H1 (cell line): ENCODE measurements at regions not wholly inside any gene's neighbourhood (a gene's known extent, or its start where the extent isn't known, plus 50 kb on each side); places are given as distances from the start of the nearest gene placed in this dataset.

ENCODE experiments used
- CTCF ChIA-PET: fragments of 300-600 bp; sonication (Branson Sonifier 250); formaldehyde crosslinking; loops from one replicate; lab custom pipeline; 2021; ENCODE audit not compliant: partially characterized antibody; lab: Charles Lee
- POLR2A ChIA-PET: fragments of 300-600 bp; sonication (Branson Sonifier 250); formaldehyde crosslinking; loops from one replicate; lab custom pipeline; 2021; ENCODE audit warnings: inconsistent platforms; ENCODE audit not compliant: partially characterized antibody; lab: Charles Lee
- DNase-seq, 2 experiments: peaks; one replicate each; pipeline versions ENCODE4 v3.0.0 to v3.0.0-alpha.2; 2010 to 2022; ENCODE audit warnings: low spot score in 2 of 2, low read depth in 1 of 2, mixed read lengths in 1 of 2
- FAIRE-seq: peaks from 2 replicates; lab custom pipeline; 2011; peaks lifted over from hg19 to GRCh38; lab: Jason Lieb, UNC
- H2AFZ ChIP-seq: 2 replicates; pipeline ENCODE4 v1.8.1; 2012; ENCODE audit warnings: low read length, inconsistent platforms
- H2AK5ac ChIP-seq: 2 replicates; pipeline ENCODE4 v1.6.1; 2013; ENCODE audit warnings: low read depth, low read length
- H2BK120ac ChIP-seq: replicated peaks from 2 replicates; pipeline ENCODE3; 2013; ENCODE audit warnings: low read depth, low read length, inconsistent platforms
- H2BK12ac ChIP-seq: 2 replicates; pipeline ENCODE4 v1.6.1; 2013; ENCODE audit warnings: low read depth, low read length
- H2BK15ac ChIP-seq: 2 replicates; pipeline ENCODE4 v1.6.1; 2013; ENCODE audit warnings: low read length
- H2BK20ac ChIP-seq: 2 replicates; pipeline ENCODE4 v1.6.1; 2013; ENCODE audit warnings: low read length
- H2BK5ac ChIP-seq: 2 replicates; pipeline ENCODE4 v1.6.1; 2013; ENCODE audit warnings: low read depth, low read length
- H3K14ac ChIP-seq: 2 replicates; pipeline ENCODE4 v1.6.1; 2013; ENCODE audit warnings: inconsistent platforms; ENCODE audit not compliant: insufficient read length
- H3K18ac ChIP-seq: 2 replicates; pipeline ENCODE4 v1.6.1; 2013; ENCODE audit warnings: low read length; ENCODE audit errors: extremely low read depth
- H3K23ac ChIP-seq: 2 replicates; pipeline ENCODE4 v1.6.1; 2013; ENCODE audit warnings: inconsistent platforms; ENCODE audit not compliant: insufficient read length
- H3K23me2 ChIP-seq: 2 replicates; pipeline ENCODE4 v1.6.1; 2013; ENCODE audit warnings: low read depth, low read length
- H3K27ac ChIP-seq: 2 replicates; pipeline ENCODE4 v1.6.1; 2011; ENCODE audit warnings: low read depth, low read length, inconsistent platforms
- H3K27me3 ChIP-seq, 4 experiments: replicated peaks in 1 of 4; 1 replicate in 1 of 4; 2 replicates in 3 of 4; pipeline versions ENCODE4 v1.6.1 to v1.8.1; 2011 to 2013; ENCODE audit warnings: low read length in 3 of 4, mild to moderate bottlenecking in 3 of 4, inconsistent platforms in 2 of 4, mixed read lengths in 2 of 4, moderate library complexity in 1 of 4; ENCODE audit not compliant: control insufficient read depth in 3 of 4, insufficient read depth in 3 of 4; ENCODE audit errors: extremely low read depth in 1 of 4
- H3K36me3 ChIP-seq, 4 experiments: 2 replicates each; pipeline versions ENCODE4 v1.6.1 to v1.8.1; 2011 to 2013; ENCODE audit warnings: mild to moderate bottlenecking in 4 of 4, low read length in 3 of 4, moderate library complexity in 2 of 4, control low read depth in 1 of 4, inconsistent platforms in 1 of 4; ENCODE audit not compliant: insufficient read depth in 4 of 4, control insufficient read depth in 2 of 4
- H3K4ac ChIP-seq: replicated peaks from 2 replicates; pipeline ENCODE3; 2013; ENCODE audit warnings: low read length, low read depth, mixed read lengths, inconsistent platforms; ENCODE audit not compliant: insufficient read length
- H3K4me1 ChIP-seq, 4 experiments: replicated peaks in 1 of 4; 1 replicate in 1 of 4; 2 replicates in 3 of 4; pipeline versions ENCODE4 v1.6.1 to v1.8.1; 2011 to 2013; ENCODE audit warnings: low read length in 3 of 4, inconsistent platforms in 2 of 4, mixed read lengths in 1 of 4; ENCODE audit not compliant: insufficient read depth in 4 of 4, control insufficient read depth in 3 of 4
- H3K4me2 ChIP-seq, 2 experiments: 2 replicates each; pipeline versions ENCODE4 v1.6.1 to v1.8.1; 2011 to 2013; ENCODE audit warnings: low read depth in 2 of 2, low read length in 2 of 2, control low read depth in 1 of 2, inconsistent platforms in 1 of 2, mild to moderate bottlenecking in 1 of 2; ENCODE audit not compliant: insufficient read depth in 1 of 2
- H3K4me3 ChIP-seq, 4 experiments: fragments of 200-600, 300-600 bp in 1 of 4; sonication (generic), shearing (Covaris generic), sonication (Bioruptor Twin) in 1 of 4; 2 replicates each; pipeline versions ENCODE4 v1.5.1 to v1.8.1; 2011 to 2016; ENCODE audit warnings: low read length in 4 of 4, low read depth in 3 of 4, control low read depth in 2 of 4, inconsistent platforms in 2 of 4, mild to moderate bottlenecking in 2 of 4, mixed read lengths in 1 of 4, moderate library complexity in 1 of 4; ENCODE audit not compliant: insufficient read depth in 2 of 4; ENCODE audit errors: extremely low read depth in 1 of 4
- H3K56ac ChIP-seq: replicated peaks from 2 replicates; pipeline ENCODE3; 2013; ENCODE audit warnings: low read depth, mild to moderate bottlenecking, mixed read lengths, low read length, inconsistent platforms; ENCODE audit not compliant: insufficient read length
- H3K79me1 ChIP-seq: 2 replicates; pipeline ENCODE4 v1.6.1; 2013; ENCODE audit warnings: low read depth, low read length, control low read depth
- H3K79me2 ChIP-seq, 2 experiments: 2 replicates each; pipeline versions ENCODE4 v1.6.1 to v1.8.1; 2012 to 2013; ENCODE audit warnings: low read length in 2 of 2, mild to moderate bottlenecking in 2 of 2, inconsistent platforms in 1 of 2; ENCODE audit not compliant: insufficient read depth in 2 of 2, control insufficient read depth in 1 of 2
- H3K9ac ChIP-seq, 4 experiments: replicated peaks in 1 of 4; 1 replicate in 1 of 4; 2 replicates in 3 of 4; pipeline versions ENCODE4 v1.6.1 to v1.8.1; 2011 to 2013; ENCODE audit warnings: low read depth in 3 of 4, low read length in 3 of 4, control low read depth in 2 of 4, mild to moderate bottlenecking in 2 of 4, moderate library complexity in 2 of 4, inconsistent platforms in 1 of 4; ENCODE audit errors: extremely low read depth in 1 of 4
- H3K9me3 ChIP-seq, 2 experiments: 2 replicates each; pipeline versions ENCODE4 v1.6.1 to v1.8.1; 2012 to 2013; ENCODE audit warnings: mild to moderate bottlenecking in 2 of 2, moderate library complexity in 2 of 2, control low read depth in 1 of 2, inconsistent platforms in 1 of 2, low read depth in 1 of 2, low read length in 1 of 2, mixed read lengths in 1 of 2; ENCODE audit not compliant: insufficient read depth in 2 of 2
- H4K20me1 ChIP-seq, 2 experiments: replicated peaks in 1 of 2; 2 replicates each; pipeline versions ENCODE3 to v1.8.1; 2011 to 2013; ENCODE audit warnings: inconsistent platforms in 2 of 2, low read length in 2 of 2, mild to moderate bottlenecking in 1 of 2; ENCODE audit not compliant: insufficient read depth in 2 of 2, control insufficient read depth in 1 of 2
- H4K5ac ChIP-seq: 2 replicates; pipeline ENCODE4 v1.6.1; 2013; ENCODE audit warnings: low read length, low read depth, mixed read lengths, inconsistent platforms; ENCODE audit not compliant: insufficient read length
- H4K8ac ChIP-seq: 2 replicates; pipeline ENCODE4 v1.8.0; 2013; ENCODE audit warnings: mild to moderate bottlenecking, moderate library complexity, low read length, inconsistent platforms; ENCODE audit not compliant: insufficient read depth; ENCODE audit errors: extremely low read depth
- H4K91ac ChIP-seq: replicated peaks from 2 replicates; pipeline ENCODE3; 2013; ENCODE audit warnings: low read length, mixed read lengths, inconsistent platforms; ENCODE audit not compliant: insufficient read length
- CBX5 ChIP-seq: fragments of 300-800, 300-1000 bp; sonication (generic); IDR thresholded peaks from 2 replicates; pipeline ENCODE4 v1.7.1; 2016; ENCODE audit warnings: antibody characterized with exemption, low read length, low read depth
- CHD2 ChIP-seq: IDR thresholded peaks from 2 replicates; pipeline ENCODE4 v1.6.1; 2012; ENCODE audit warnings: low read length, improper control_type of control experiment
- CTCF ChIP-seq, 3 experiments: IDR thresholded peaks; 1 replicate in 2 of 3; 2 replicates in 1 of 3; pipeline versions ENCODE4 v1.5.1 to v1.6.1; 2011; ENCODE audit warnings: low read length in 3 of 3, mild to moderate bottlenecking in 3 of 3, inconsistent platforms in 2 of 3, low read depth in 1 of 3, moderate library complexity in 1 of 3; ENCODE audit not compliant: insufficient read depth in 1 of 3; ENCODE audit errors: control extremely low read depth in 1 of 3
- FOSL1 ChIP-seq: IDR thresholded peaks from 2 replicates; pipeline ENCODE4 v1.6.1; 2011; ENCODE audit warnings: mild to moderate bottlenecking, low read depth, low read length, moderate library complexity; ENCODE audit not compliant: insufficient read depth
- MAFK ChIP-seq: IDR thresholded peaks from 2 replicates; pipeline ENCODE4 v1.6.1; 2012; ENCODE audit warnings: low read depth, mild to moderate bottlenecking, improper control_type of control experiment, low read length
- MAX ChIP-seq: IDR thresholded peaks from 2 replicates; pipeline ENCODE4 v1.6.1; 2012; ENCODE audit warnings: inconsistent platforms
- RFX5 ChIP-seq: IDR thresholded peaks from 2 replicates; pipeline ENCODE4 v1.6.1; 2011; ENCODE audit warnings: low read depth, low read length, improper control_type of control experiment, borderline replicate concordance
- RNF2 ChIP-seq: fragments of 200-900, 300-1000 bp; sonication (generic); IDR thresholded peaks from 2 replicates; pipeline ENCODE4 v1.7.1; 2016; ENCODE audit warnings: borderline replicate concordance, low read depth, mild to moderate bottlenecking, antibody characterized with exemption, low read length; ENCODE audit not compliant: poor library complexity, severe bottlenecking; ENCODE audit errors: missing control alignments
- SP4 ChIP-seq: IDR thresholded peaks from 2 replicates; pipeline ENCODE4 v1.6.1; 2012; ENCODE audit warnings: low read length, inconsistent platforms
- TEAD4 ChIP-seq: IDR thresholded peaks from 2 replicates; pipeline ENCODE4 v1.6.1; 2012; ENCODE audit warnings: low read depth, low read length, inconsistent platforms, mixed read lengths
- WGBS, 2 experiments: shearing (Covaris generic) in 1 of 2; methylation state at CpG; one replicate each; pipeline versions ENCODE4 v1.1.6 to v1.1.7; 2013 to 2015; ENCODE audit warnings: low lambda C conversion rate in 2 of 2, mixed read lengths in 2 of 2, inconsistent platforms in 1 of 2, low coverage in 1 of 2, missing lambda C conversion rate in 1 of 2; ENCODE audit not compliant: insufficient replicate concordance in 2 of 2, insufficient coverage in 1 of 2, insufficient read length in 1 of 2; ENCODE audit errors: extremely low coverage in 1 of 2, missing lambda C conversion rate in 1 of 2; 5-methylcytosine and 5-hydroxymethylcytosine counted together

GRCh38 chr12:89765959-89766824 lies 57.6 kb upstream of the ATP2B1 start:
- H3K23ac ChIP-seq, result no peak overlapping the region
- TF ChIP-seq FOSL1 (no peak), RFX5 (no peak), TEAD4 (no peak), SP4 (no peak), CBX5 (no peak), CTCF (IDR thresholded peaks at IDR 0.05; ENCODE audit: control extremely low read depth in 1 of 3, insufficient read depth in 1 of 3, low read depth in 1 of 3, low read length in 3 of 3) (no peak), MAFK (no peak), CHD2 (no peak), MAX (no peak), RNF2 (no peak)
- FAIRE-seq (no peak), DNase-seq (no peak)
- no peaks in the 10 kb centered on the region for H3K23me2 ChIP-seq
- no peak overlapping the region for H2BK120ac ChIP-seq
- H3K79me1 ChIP-seq, result no peaks in the 10 kb centered on the region
- no peaks in the 10 kb centered on the region for H3K36me3 ChIP-seq
- no peak overlapping the region for H3K4me2 ChIP-seq
- ChIA-PET POLR2A (no interaction called here), CTCF (no interaction called here)
- H4K8ac ChIP-seq, result no peak overlapping the region
- H2BK12ac ChIP-seq, result no peak overlapping the region
- no peak overlapping the region for H3K4me3 ChIP-seq
- no peak overlapping the region for H2BK5ac ChIP-seq
- no peak overlapping the region for H2AK5ac ChIP-seq
- no peaks in the 10 kb centered on the region for H3K4me1 ChIP-seq
- H3K27me3 ChIP-seq, result no peaks in the 10 kb centered on the region
- no peak overlapping the region for H2AFZ ChIP-seq
- 95% methylated on average over 3 of the region's 3 CpGs; no CpG with 5 or more reads in 1 of the 2 experiments for WGBS, 2 experiments
- H4K5ac ChIP-seq, result no peak overlapping the region
- no peak overlapping the region for H4K91ac ChIP-seq
- H3K9me3 ChIP-seq, result no peaks in the 10 kb centered on the region
- H4K20me1 ChIP-seq, result no peaks in the 10 kb centered on the region
- no peak overlapping the region for H2BK15ac ChIP-seq
- no peak overlapping the region for H3K27ac ChIP-seq
- H3K56ac ChIP-seq, result no peak overlapping the region
- no peak overlapping the region for H2BK20ac ChIP-seq
- H3K79me2 ChIP-seq, result no peaks in the 10 kb centered on the region
- H3K14ac ChIP-seq, result no peak overlapping the region
- H3K4ac ChIP-seq, result no peak overlapping the region
- no peak overlapping the region for H3K9ac ChIP-seq
- H3K18ac ChIP-seq, result no peak overlapping the region
